NT2/D1 (cell line): ENCODE measurements at regions not wholly inside any gene's neighbourhood (a gene's known extent, or its start where the extent isn't known, plus 50 kb on each side); places are given as distances from the start of the nearest gene placed in this dataset.

Experiments
- SUZ12 ChIP-seq: IDR thresholded peaks from 2 replicates; pipeline ENCODE4 v1.6.1; 2011; ENCODE audit not compliant: insufficient read length, insufficient read depth; ENCODE audit errors: extremely low read depth
- YY1 ChIP-seq: IDR thresholded peaks from 2 replicates; pipeline ENCODE4 v1.6.1; 2011; ENCODE audit not compliant: insufficient read length, insufficient read depth
- ZNF274 ChIP-seq: IDR thresholded peaks from 2 replicates; pipeline ENCODE4 v1.6.1; 2011; ENCODE audit warnings: mild to moderate bottlenecking, low read depth, low read length

DNA sequence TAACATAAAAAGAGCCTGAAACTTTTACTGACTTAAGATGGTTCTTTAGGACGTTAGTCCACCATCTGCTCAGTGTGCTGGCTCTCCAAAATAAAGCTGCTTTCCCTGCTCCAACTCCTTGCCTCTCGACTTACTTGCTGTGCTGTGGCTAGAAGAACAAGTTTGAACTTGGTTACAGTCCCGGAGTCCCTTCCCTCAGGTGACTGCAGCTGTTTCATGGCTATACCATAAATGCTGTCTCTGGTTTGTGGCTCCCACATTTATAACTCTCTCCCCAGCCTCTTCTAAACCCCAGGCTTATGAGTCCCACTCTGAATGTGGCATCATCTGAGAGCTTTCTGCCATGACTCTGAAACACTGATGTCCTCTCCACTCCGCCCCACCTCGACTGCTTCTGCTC is 166.2 kb upstream of the ADRA1D start:
- TF ChIP-seq ZNF274 (no peak), SUZ12 (no peak), YY1 (no peak)
